ENCODE measurements at regions not wholly inside any gene's neighbourhood (a gene's known extent, or its start where the extent isn't known, plus 50 kb on each side); places are given as distances from the start of the nearest gene placed in this dataset.

DNA sequence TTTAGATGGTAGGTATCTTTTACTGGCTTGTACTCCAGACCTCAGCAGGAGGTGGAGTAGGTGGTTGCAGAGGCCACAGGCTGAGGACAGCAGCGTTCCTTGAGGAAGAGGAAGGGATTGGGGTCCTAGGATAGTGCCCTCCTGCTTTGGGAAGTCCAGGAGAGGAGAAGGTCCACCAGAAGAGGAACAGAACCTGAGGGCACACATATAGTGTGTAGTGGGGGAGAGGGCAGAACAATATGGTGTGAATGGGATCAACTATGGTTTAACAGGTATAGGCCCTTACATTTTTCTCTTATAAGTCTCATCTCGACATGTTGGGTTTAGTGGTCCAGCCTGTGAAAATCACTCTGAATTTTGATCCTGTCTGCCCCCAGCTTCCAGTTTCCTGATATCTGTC, 229.1 kb upstream of the ZBED5 start:
- no peak overlapping the region for H3K4me3 ChIP-seq (ENCODE audit: low read depth, poor library complexity, severe bottlenecking)
- DNase-seq (ENCODE audit: low spot score in 2 of 2): no peak
- no peak for TF ChIP-seq POLR2A (IDR thresholded peaks at IDR 0.05)
- TF ChIP-seq, protein P1, sequence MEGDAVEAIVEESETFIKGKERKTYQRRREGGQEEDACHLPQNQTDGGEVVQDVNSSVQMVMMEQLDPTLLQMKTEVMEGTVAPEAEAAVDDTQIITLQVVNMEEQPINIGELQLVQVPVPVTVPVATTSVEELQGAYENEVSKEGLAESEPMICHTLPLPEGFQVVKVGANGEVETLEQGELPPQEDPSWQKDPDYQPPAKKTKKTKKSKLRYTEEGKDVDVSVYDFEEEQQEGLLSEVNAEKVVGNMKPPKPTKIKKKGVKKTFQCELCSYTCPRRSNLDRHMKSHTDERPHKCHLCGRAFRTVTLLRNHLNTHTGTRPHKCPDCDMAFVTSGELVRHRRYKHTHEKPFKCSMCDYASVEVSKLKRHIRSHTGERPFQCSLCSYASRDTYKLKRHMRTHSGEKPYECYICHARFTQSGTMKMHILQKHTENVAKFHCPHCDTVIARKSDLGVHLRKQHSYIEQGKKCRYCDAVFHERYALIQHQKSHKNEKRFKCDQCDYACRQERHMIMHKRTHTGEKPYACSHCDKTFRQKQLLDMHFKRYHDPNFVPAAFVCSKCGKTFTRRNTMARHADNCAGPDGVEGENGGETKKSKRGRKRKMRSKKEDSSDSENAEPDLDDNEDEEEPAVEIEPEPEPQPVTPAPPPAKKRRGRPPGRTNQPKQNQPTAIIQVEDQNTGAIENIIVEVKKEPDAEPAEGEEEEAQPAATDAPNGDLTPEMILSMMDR (IDR thresholded peaks at IDR 0.05): no peak
- intact Hi-C loops (cut with DNase I; ENCODE audit: low total_unique reads): no loop called here
- 94 to 100% methylated on average over 2 of the region's 2 CpGs for WGBS, 2 donors

DNA sequence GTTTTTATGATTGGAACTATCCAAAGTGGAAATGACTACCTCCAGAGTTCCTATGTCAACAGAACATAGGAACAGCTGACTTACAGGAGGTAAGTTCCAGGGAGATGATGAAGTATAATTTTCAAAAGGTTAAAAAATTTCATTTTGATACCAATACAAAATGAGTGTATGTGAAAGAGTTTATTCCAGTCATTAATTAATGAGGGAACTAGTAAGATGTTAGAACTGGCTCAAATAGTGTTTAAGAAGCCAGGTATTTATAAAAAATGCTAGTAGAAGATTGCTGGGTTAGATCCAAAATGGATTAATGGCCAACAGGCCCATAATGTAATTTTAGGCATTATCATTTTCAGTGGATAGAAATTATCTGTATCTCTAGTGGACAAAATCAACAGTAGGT, 227.7 kb upstream of the ZBED5 start:
- intact Hi-C loops (cut with DNase I; ENCODE audit: low total_unique reads): no loop called here
- H3K4me3 ChIP-seq (ENCODE audit: low read depth, poor library complexity, severe bottlenecking): no peak overlapping the region
- no peak for DNase-seq (ENCODE audit: low spot score in 2 of 2)
- no peak for TF ChIP-seq POLR2A (IDR thresholded peaks at IDR 0.05)
- TF ChIP-seq, protein P1 (IDR thresholded peaks at IDR 0.05): no peak

GRCh38 chr11:11084337-11084736, 226.5 kb upstream of the ZBED5 start:
- intact Hi-C loops (cut with DNase I; ENCODE audit: low total_unique reads): no loop called here
- TF ChIP-seq, protein P1 (IDR thresholded peaks at IDR 0.05): no peak
- no peak for TF ChIP-seq POLR2A (IDR thresholded peaks at IDR 0.05)
- 84 to 91% methylated on average over 1 of the region's 1 CpG for WGBS, 2 donors
- DNase-seq (ENCODE audit: low spot score in 2 of 2): no peak
- H3K4me3 ChIP-seq (ENCODE audit: low read depth, poor library complexity, severe bottlenecking): no peak overlapping the region

- TF ChIP-seq POLR2A (IDR thresholded peaks at IDR 0.05): no peak
- TF ChIP-seq, protein P1 (IDR thresholded peaks at IDR 0.05): no peak
- no peak for DNase-seq (ENCODE audit: low spot score in 2 of 2)
- intact Hi-C loops (cut with DNase I; ENCODE audit: low total_unique reads): no loop called here
- H3K4me3 ChIP-seq (ENCODE audit: low read depth, poor library complexity, severe bottlenecking): no peak overlapping the region
- WGBS, 2 donors: 93 to 95% methylated on average over 2 of the region's 2 CpGs
Observed at GRCh38 chr11:11083441-11083840, 225.6 kb upstream of the ZBED5 start.

- TF ChIP-seq, protein P1 (IDR thresholded peaks at IDR 0.05): no peak
- TF ChIP-seq POLR2A (IDR thresholded peaks at IDR 0.05): no peak
- intact Hi-C loops (cut with DNase I; ENCODE audit: low total_unique reads): no loop called here
- DNase-seq (ENCODE audit: low spot score in 2 of 2): no peak
- H3K4me3 ChIP-seq (ENCODE audit: low read depth, poor library complexity, severe bottlenecking): no peak overlapping the region
Observed at GRCh38 chr11:11082646-11083045, 224.8 kb upstream of the ZBED5 start.

- intact Hi-C loops (cut with DNase I; ENCODE audit: low total_unique reads): no loop called here
- no peak for DNase-seq (ENCODE audit: low spot score in 2 of 2)
- WGBS, 2 donors: 47 to 64% methylated on average over 4 of the region's 4 CpGs
- TF ChIP-seq, protein P1 (IDR thresholded peaks at IDR 0.05): no peak
- no peak for TF ChIP-seq POLR2A (IDR thresholded peaks at IDR 0.05)
- no peak overlapping the region for H3K4me3 ChIP-seq (ENCODE audit: low read depth, poor library complexity, severe bottlenecking)
Observed at GRCh38 chr11:11081776-11082175, 223.9 kb upstream of the ZBED5 start.
